Mesendoderm (in vitro differentiated cells): ENCODE measurements at regions not wholly inside any gene's neighbourhood (a gene's known extent, or its start where the extent isn't known, plus 50 kb on each side); places are given as distances from the start of the nearest gene placed in this dataset.

Source experiments
- DNase-seq: peaks from one replicate; pipeline ENCODE4 v3.0.0; 2013
- H2AK5ac ChIP-seq: 2 replicates; pipeline ENCODE4 v1.6.1; 2013; ENCODE audit warnings: low read length, inconsistent platforms
- H2BK120ac ChIP-seq: 2 replicates; pipeline ENCODE4 v1.6.1; 2013; ENCODE audit warnings: low read depth, mild to moderate bottlenecking, low read length, moderate library complexity, mixed read lengths
- H2BK15ac ChIP-seq: replicated peaks from 2 replicates; pipeline ENCODE4 v1.6.1; 2013; ENCODE audit warnings: low read depth, mild to moderate bottlenecking, moderate library complexity
- H2BK5ac ChIP-seq: 2 replicates; pipeline ENCODE4 v1.6.1; 2013; ENCODE audit warnings: low read length, inconsistent platforms
- H3K18ac ChIP-seq: 2 replicates; pipeline ENCODE4 v1.6.1; 2013; ENCODE audit warnings: mild to moderate bottlenecking, low read length, mixed read lengths
- H3K23ac ChIP-seq: one replicate; pipeline ENCODE4 v1.6.1; 2013; ENCODE audit warnings: low read length
- H3K27ac ChIP-seq: 2 replicates; pipeline ENCODE4 v1.5.1; 2013; ENCODE audit warnings: low read depth, mild to moderate bottlenecking, inconsistent platforms, low read length, moderate library complexity
- H3K27me3 ChIP-seq: 2 replicates; pipeline ENCODE4 v1.6.1; 2013; ENCODE audit warnings: low read length, control low read depth, mild to moderate bottlenecking, inconsistent platforms; ENCODE audit not compliant: insufficient read depth, poor library complexity
- H3K36me3 ChIP-seq: 2 replicates; pipeline ENCODE4 v1.6.1; 2013; ENCODE audit warnings: low read length, inconsistent platforms; ENCODE audit not compliant: control insufficient read depth, insufficient read depth
- H3K4ac ChIP-seq: one replicate; pipeline ENCODE4 v1.6.1; 2013; ENCODE audit warnings: low read depth, mild to moderate bottlenecking, low read length, moderate library complexity
- H3K4me1 ChIP-seq: 2 replicates; pipeline ENCODE4 v1.6.1; 2013; ENCODE audit warnings: low read depth, low read length, inconsistent platforms; ENCODE audit not compliant: control insufficient read depth
- H3K4me2 ChIP-seq: 2 replicates; pipeline ENCODE4 v1.6.1; 2013; ENCODE audit warnings: low read length
- H3K4me3 ChIP-seq: 2 replicates; pipeline ENCODE4 v1.5.1; 2013; ENCODE audit warnings: mild to moderate bottlenecking, low read length
- H3K56ac ChIP-seq: one replicate; pipeline ENCODE4 v1.6.1; 2013; ENCODE audit warnings: low read length
- H3K79me1 ChIP-seq: 2 replicates; pipeline ENCODE4 v1.6.1; 2013; ENCODE audit warnings: low read length, inconsistent platforms
- H3K79me2 ChIP-seq: 2 replicates; pipeline ENCODE4 v1.6.1; 2013; ENCODE audit warnings: mild to moderate bottlenecking, low read length; ENCODE audit not compliant: control insufficient read depth, insufficient read depth
- H3K9ac ChIP-seq: 2 replicates; pipeline ENCODE4 v1.6.1; 2013; ENCODE audit warnings: low read length, inconsistent platforms
- H4K5ac ChIP-seq: one replicate; pipeline ENCODE4 v1.6.1; 2013; ENCODE audit warnings: low read length
- H4K8ac ChIP-seq: one replicate; pipeline ENCODE4 v1.6.1; 2013; ENCODE audit warnings: low read depth, mild to moderate bottlenecking, control low read depth, low read length, moderate library complexity
- WGBS: extraction: QIAGEN DNeasy Blood & Tissue Kit; methylation state at CpG from one replicate; pipeline ENCODE4 v1.1.7; 2013; ENCODE audit warnings: low lambda C conversion rate, missing lambda C conversion rate; ENCODE audit not compliant: insufficient coverage; ENCODE audit errors: extremely low coverage; 5-methylcytosine and 5-hydroxymethylcytosine counted together

- no CpG with 5 or more reads among the region's 2 CpGs for WGBS
- H4K5ac ChIP-seq, result no peak overlapping the region
- no peak overlapping the region for H3K4me3 ChIP-seq
- no peaks in the 10 kb centered on the region for H3K4me1 ChIP-seq
- H3K36me3 ChIP-seq, result no peaks in the 10 kb centered on the region
- H3K9ac ChIP-seq, result no peak overlapping the region
- H3K4ac ChIP-seq, result no peak overlapping the region
- no peak for DNase-seq
- H3K23ac ChIP-seq, result no peak overlapping the region
- H3K56ac ChIP-seq, result no peak overlapping the region
- no peak overlapping the region for H4K8ac ChIP-seq
- no peak overlapping the region for H3K27ac ChIP-seq
- no peaks in the 10 kb centered on the region for H3K79me2 ChIP-seq
- H2BK120ac ChIP-seq, result no peak overlapping the region
- no peaks in the 10 kb centered on the region for H3K27me3 ChIP-seq
- H3K79me1 ChIP-seq, result no peaks in the 10 kb centered on the region
- no peak overlapping the region for H2BK5ac ChIP-seq
- no peak overlapping the region for H2BK15ac ChIP-seq
- no peak overlapping the region for H2AK5ac ChIP-seq
- no peak overlapping the region for H3K4me2 ChIP-seq
- H3K18ac ChIP-seq, result no peak overlapping the region
Observed at GRCh38 chr3:139101396-139101795, 56.7 kb upstream of the PRR23C start.

- H3K79me2 ChIP-seq, result no peaks in the 10 kb centered on the region
- no peak overlapping the region for H2AK5ac ChIP-seq
- H3K56ac ChIP-seq, result no peak overlapping the region
- no peak overlapping the region for H2BK15ac ChIP-seq
- H3K36me3 ChIP-seq, result no peaks in the 10 kb centered on the region
- no peak overlapping the region for H3K4me3 ChIP-seq
- no peaks in the 10 kb centered on the region for H3K27me3 ChIP-seq
- H3K4me2 ChIP-seq, result no peak overlapping the region
- H4K8ac ChIP-seq, result no peak overlapping the region
- H3K18ac ChIP-seq, result no peak overlapping the region
- no peak overlapping the region for H3K27ac ChIP-seq
- no peak overlapping the region for H3K9ac ChIP-seq
- no peak for DNase-seq
- no peak overlapping the region for H4K5ac ChIP-seq
- no peak overlapping the region for H2BK120ac ChIP-seq
- no peak overlapping the region for H3K23ac ChIP-seq
- H2BK5ac ChIP-seq, result no peak overlapping the region
- no peaks in the 10 kb centered on the region for H3K4me1 ChIP-seq
- no CpG with 5 or more reads among the region's 4 CpGs for WGBS
- H3K4ac ChIP-seq, result no peak overlapping the region
- H3K79me1 ChIP-seq, result no peaks in the 10 kb centered on the region
Observed at GRCh38 chr3:139103484-139103883, 58.8 kb upstream of the PRR23C start.

DNA sequence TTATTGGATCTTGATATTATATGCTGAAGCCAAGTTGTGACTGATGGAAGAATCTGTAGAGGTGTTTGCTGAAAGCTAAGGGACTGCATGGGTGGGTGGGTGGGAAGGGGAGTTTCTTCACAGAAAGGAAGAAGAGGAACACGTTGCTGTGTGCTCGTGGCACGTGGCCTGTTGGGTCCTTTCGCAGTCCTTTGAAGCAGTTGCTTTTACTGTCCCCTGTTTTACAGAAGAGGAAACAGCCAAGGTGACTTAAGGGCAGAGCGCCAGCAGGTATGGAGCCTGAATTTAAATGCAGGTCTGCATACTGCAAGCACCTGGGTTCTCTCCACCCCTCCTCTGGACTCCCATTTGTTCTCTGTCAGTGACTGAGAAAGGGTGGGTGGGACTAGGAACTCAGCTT is 59.4 kb upstream of the PRR23C start:
- no peak overlapping the region for H4K8ac ChIP-seq
- no peak overlapping the region for H2BK5ac ChIP-seq
- H3K4me3 ChIP-seq, result no peak overlapping the region
- no peaks in the 10 kb centered on the region for H3K79me2 ChIP-seq
- no peak overlapping the region for H3K9ac ChIP-seq
- no peak overlapping the region for H3K18ac ChIP-seq
- no peak overlapping the region for H2BK120ac ChIP-seq
- H3K23ac ChIP-seq, result no peak overlapping the region
- no CpG with 5 or more reads among the region's 5 CpGs for WGBS
- no peak overlapping the region for H3K4me2 ChIP-seq
- no peaks in the 10 kb centered on the region for H3K79me1 ChIP-seq
- H3K56ac ChIP-seq, result no peak overlapping the region
- no peak overlapping the region for H2BK15ac ChIP-seq
- no peaks in the 10 kb centered on the region for H3K4me1 ChIP-seq
- no peaks in the 10 kb centered on the region for H3K27me3 ChIP-seq
- no peaks in the 10 kb centered on the region for H3K36me3 ChIP-seq
- no peak overlapping the region for H3K4ac ChIP-seq
- no peak overlapping the region for H4K5ac ChIP-seq
- H3K27ac ChIP-seq, result no peak overlapping the region
- no peak for DNase-seq
- no peak overlapping the region for H2AK5ac ChIP-seq

- no peak overlapping the region for H3K23ac ChIP-seq
- no peaks in the 10 kb centered on the region for H3K36me3 ChIP-seq
- H2BK15ac ChIP-seq, result no peak overlapping the region
- no peak overlapping the region for H3K4ac ChIP-seq
- H2AK5ac ChIP-seq, result no peak overlapping the region
- no peak overlapping the region for H3K4me2 ChIP-seq
- no peak overlapping the region for H2BK5ac ChIP-seq
- H2BK120ac ChIP-seq, result no peak overlapping the region
- H3K79me1 ChIP-seq, result no peaks in the 10 kb centered on the region
- H3K56ac ChIP-seq, result no peak overlapping the region
- no peaks in the 10 kb centered on the region for H3K79me2 ChIP-seq
- no peak overlapping the region for H3K27ac ChIP-seq
- H3K9ac ChIP-seq, result no peak overlapping the region
- H4K5ac ChIP-seq, result no peak overlapping the region
- H3K4me1 ChIP-seq, result no peaks in the 10 kb centered on the region
- H3K18ac ChIP-seq, result no peak overlapping the region
- H3K27me3 ChIP-seq, result no peaks in the 10 kb centered on the region
- no CpG with 5 or more reads among the region's 7 CpGs for WGBS
- H4K8ac ChIP-seq, result no peak overlapping the region
- DNase-seq, result no peak
- no peak overlapping the region for H3K4me3 ChIP-seq
Observed at GRCh38 chr3:139105154-139105702, 60.5 kb upstream of the PRR23C start.

GRCh38 chr3:139106013-139106932 is 61.6 kb upstream of the PRR23C start:
- no peak overlapping the region for H3K9ac ChIP-seq
- no peak overlapping the region for H4K5ac ChIP-seq
- no peak overlapping the region for H2BK15ac ChIP-seq
- no peak overlapping the region for H2BK120ac ChIP-seq
- no peak overlapping the region for H3K56ac ChIP-seq
- no peaks in the 10 kb centered on the region for H3K79me2 ChIP-seq
- no peaks in the 10 kb centered on the region for H3K79me1 ChIP-seq
- no peak overlapping the region for H2BK5ac ChIP-seq
- H3K4ac ChIP-seq, result no peak overlapping the region
- no peak overlapping the region for H3K4me3 ChIP-seq
- no peak overlapping the region for H3K18ac ChIP-seq
- no peaks in the 10 kb centered on the region for H3K4me1 ChIP-seq
- no peak for DNase-seq
- H3K27ac ChIP-seq, result no peak overlapping the region
- no peak overlapping the region for H3K4me2 ChIP-seq
- H4K8ac ChIP-seq, result no peak overlapping the region
- H3K27me3 ChIP-seq, result no peaks in the 10 kb centered on the region
- H2AK5ac ChIP-seq, result no peak overlapping the region
- no peak overlapping the region for H3K23ac ChIP-seq
- no peaks in the 10 kb centered on the region for H3K36me3 ChIP-seq
- WGBS, result no CpG with 5 or more reads among the region's 7 CpGs
